ENCODE measurements at regions not wholly inside any gene's neighbourhood (a gene's known extent, or its start where the extent isn't known, plus 50 kb on each side); places are given as distances from the start of the nearest gene placed in this dataset.

DNA sequence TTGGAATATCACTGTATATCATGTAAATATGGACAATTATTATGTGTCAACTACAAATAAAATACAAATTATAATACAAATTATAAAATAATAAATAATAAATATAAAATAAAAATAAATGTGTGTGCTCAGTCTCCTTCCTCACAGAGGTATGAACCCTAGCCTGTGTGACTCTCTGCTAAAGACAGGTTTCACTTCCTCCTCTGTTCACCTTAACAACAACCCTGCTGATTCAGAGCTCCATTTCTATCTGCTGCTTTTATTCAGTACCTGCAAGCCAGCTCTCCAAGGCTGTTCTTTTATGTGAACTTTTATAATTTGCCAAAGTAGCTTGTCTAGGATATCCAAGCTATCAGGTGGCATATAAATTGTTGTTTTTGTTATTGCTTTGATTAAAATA lies 610.7 kb upstream of the GRM7 start:
- Histone ChIP-seq H3K27me3 (ENCODE audit: control insufficient read depth, insufficient read depth) (no peaks in the 10 kb centered on the region), H3K4me3 (ENCODE audit: low read length) (no peak overlapping the region), H3K27ac (ENCODE audit: low read length) (no peak overlapping the region), H3K9me3 (ENCODE audit: control insufficient read depth, low read length) (no peaks in the 10 kb centered on the region), H3K4me1 (ENCODE audit: control insufficient read depth, insufficient read depth, low read length) (no peaks in the 10 kb centered on the region)
- ATAC-seq (no peak), DNase-seq (no peak)
- intact Hi-C loops (cut with DNase I) = no loop called here

DNA sequence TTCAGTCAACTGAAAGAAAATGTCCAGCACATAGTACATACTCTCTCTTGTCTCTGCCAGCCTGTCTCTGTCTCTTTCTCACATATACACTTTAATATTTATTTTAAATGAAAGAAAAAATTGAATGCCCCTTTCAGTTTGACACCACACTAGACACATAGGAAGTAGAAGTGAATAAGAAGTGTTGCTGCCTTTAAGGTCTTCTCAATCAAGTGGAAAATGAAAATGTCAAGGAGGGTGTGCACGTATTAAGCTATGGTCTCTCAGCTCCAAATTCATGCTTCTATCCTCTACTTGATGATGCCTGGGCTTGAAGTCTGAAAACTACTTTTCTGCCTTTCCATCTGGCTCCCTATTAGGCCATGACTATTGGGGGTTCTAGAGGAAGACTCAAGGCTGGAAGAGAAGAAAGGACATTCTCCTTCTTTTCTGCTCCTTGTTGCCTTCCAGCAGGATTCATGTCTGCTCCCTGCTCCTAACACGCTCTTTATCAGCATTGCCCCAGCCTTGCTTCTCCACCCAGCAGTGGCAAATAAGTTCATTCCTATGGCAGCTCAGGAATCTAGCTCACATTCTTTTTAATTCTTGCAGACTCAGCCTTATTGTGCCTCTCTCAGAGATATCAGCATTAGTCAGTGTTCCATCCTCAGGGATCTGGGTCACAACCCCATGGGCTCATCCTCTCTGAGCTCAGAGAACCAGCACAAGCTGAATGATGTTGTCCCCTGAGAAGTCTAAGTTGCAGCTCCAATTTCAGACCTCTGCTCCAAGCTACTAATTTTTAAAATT lies 609.1 kb upstream of the GRM7 start:
- no peaks in the 10 kb centered on the region for H3K9me3 ChIP-seq (ENCODE audit: control insufficient read depth, low read length)
- 59% methylated on average over 2 of the region's 2 CpGs for WGBS
- H3K27me3 ChIP-seq (ENCODE audit: control insufficient read depth, insufficient read depth) = no peaks in the 10 kb centered on the region
- no peak overlapping the region for H3K27ac ChIP-seq (ENCODE audit: low read length)
- H3K4me1 ChIP-seq (ENCODE audit: control insufficient read depth, insufficient read depth, low read length) = no peaks in the 10 kb centered on the region
- intact Hi-C loops (cut with DNase I) = no loop called here
- no peak overlapping the region for H3K4me3 ChIP-seq (ENCODE audit: low read length)
- ATAC-seq (no peak), DNase-seq (no peak)

DNA sequence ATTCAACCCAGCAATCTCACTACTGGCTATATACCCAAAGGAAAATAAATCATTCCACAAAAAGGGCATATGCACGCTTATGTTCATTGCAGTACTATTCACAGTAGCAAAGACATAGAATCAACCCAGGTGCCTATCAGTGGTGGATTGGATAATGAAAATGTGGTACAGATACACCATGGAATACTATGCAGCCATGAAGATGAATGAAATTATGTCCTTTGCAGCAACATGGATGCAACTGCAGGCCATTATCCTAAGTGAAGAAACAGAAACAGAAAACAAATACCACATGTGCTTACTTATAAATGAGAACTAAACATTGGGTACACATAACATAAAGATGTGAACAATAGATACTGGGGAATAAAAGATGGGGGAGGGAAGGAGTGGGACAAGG lies 606.4 kb upstream of the GRM7 start:
- Histone ChIP-seq H3K4me1 (ENCODE audit: control insufficient read depth, insufficient read depth, low read length) (no peaks in the 10 kb centered on the region), H3K4me3 (ENCODE audit: low read length) (no peak overlapping the region), H3K27me3 (ENCODE audit: control insufficient read depth, insufficient read depth) (no peaks in the 10 kb centered on the region), H3K27ac (ENCODE audit: low read length) (no peak overlapping the region), H3K9me3 (ENCODE audit: control insufficient read depth, low read length) (no peaks in the 10 kb centered on the region)
- ATAC-seq (no peak), DNase-seq (no peak)
- intact Hi-C loops (cut with DNase I) = no loop called here
- 88% methylated on average over 1 of the region's 1 CpG for WGBS

DNA sequence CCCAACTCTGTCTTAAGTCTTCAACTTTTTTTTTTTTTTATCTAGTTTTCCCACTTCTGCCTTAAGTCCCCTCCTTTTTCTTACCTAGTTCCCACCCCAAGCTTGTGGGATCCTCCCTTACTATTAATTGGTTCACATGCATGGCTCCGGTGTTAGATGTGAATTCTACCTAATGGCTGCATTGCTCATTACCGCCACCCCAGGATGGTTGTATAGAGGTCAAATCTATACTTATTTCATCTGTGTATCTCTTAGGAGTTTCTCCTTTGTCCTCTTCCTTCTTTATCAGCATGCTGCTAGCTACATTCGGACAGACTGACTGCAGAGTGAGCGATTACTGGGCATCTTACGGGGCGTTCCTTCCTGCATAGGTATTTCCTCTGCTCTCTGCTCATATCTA lies 605.7 kb upstream of the GRM7 start:
- Histone ChIP-seq H3K4me1 (ENCODE audit: control insufficient read depth, insufficient read depth, low read length) (no peaks in the 10 kb centered on the region), H3K4me3 (ENCODE audit: low read length) (no peak overlapping the region), H3K27me3 (ENCODE audit: control insufficient read depth, insufficient read depth) (no peaks in the 10 kb centered on the region), H3K27ac (ENCODE audit: low read length) (no peak overlapping the region), H3K9me3 (ENCODE audit: control insufficient read depth, low read length) (no peaks in the 10 kb centered on the region)
- ATAC-seq (no peak), DNase-seq (no peak)
- intact Hi-C loops (cut with DNase I) = no loop called here
- 90% methylated on average over 6 of the region's 6 CpGs for WGBS

DNA sequence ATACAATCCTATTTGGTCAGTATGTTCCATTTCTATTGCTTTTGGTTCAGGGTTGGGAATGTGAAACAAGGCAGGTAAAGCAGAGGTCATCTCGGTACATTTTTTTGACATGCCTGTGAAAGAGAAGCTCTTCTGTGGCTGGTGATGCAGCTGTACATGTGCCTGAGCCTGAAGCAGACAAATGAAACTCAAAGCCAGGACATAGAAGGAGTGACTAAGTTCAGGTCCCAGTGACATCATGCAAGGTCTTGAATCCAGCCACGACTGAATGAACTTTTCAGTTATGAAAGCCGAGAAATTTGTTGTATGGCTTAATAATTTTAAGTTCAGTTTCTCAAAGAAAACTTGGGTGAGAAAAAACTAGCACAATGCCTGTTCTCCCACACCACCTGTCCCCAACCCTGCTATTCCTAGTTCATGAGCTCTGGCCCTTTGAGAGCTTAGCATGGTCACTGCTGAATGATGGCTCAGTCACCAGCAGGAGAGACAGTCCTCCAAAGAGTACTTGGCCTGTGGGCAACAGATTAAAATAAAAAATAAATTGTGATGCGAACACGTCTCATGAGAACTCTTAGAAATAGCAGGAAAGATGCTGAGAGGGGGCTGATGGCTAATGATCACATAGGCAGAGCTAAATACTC lies 600.2 kb upstream of the GRM7 start:
- Histone ChIP-seq H3K27ac (ENCODE audit: low read length) (no peak overlapping the region), H3K27me3 (ENCODE audit: control insufficient read depth, insufficient read depth) (no peaks in the 10 kb centered on the region), H3K4me1 (ENCODE audit: control insufficient read depth, insufficient read depth, low read length) (no peaks in the 10 kb centered on the region), H3K9me3 (ENCODE audit: control insufficient read depth, low read length) (no peaks in the 10 kb centered on the region), H3K4me3 (ENCODE audit: low read length) (no peak overlapping the region)
- intact Hi-C loops (cut with DNase I) = no loop called here
- WGBS = 77% methylated on average over 5 of the region's 5 CpGs
- no peak for ATAC-seq
- no peak for DNase-seq

DNA sequence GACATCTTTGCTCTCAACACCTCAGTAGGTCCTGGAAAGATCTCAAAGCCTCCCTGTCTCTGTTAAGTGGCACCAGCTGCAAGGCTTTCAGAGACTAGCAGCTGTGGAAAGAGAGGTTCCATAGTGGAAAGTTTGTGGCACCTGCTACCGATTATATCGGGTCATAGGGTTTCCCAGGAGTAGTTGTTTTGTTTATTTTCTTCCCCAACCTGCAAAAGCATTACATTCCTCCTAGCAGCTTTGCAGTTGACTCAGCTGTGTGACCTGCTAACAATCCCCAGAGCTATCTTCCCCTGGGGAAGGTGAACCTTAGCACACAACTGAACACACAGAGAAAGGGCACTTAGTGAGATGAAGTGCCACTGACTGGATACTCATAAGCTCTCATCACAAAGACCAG lies 598.9 kb upstream of the GRM7 start:
- no peaks in the 10 kb centered on the region for H3K4me1 ChIP-seq (ENCODE audit: control insufficient read depth, insufficient read depth, low read length)
- no peak overlapping the region for H3K4me3 ChIP-seq (ENCODE audit: low read length)
- no peak for ATAC-seq
- no peaks in the 10 kb centered on the region for H3K27me3 ChIP-seq (ENCODE audit: control insufficient read depth, insufficient read depth)
- no peaks in the 10 kb centered on the region for H3K9me3 ChIP-seq (ENCODE audit: control insufficient read depth, low read length)
- WGBS = 60% methylated on average over 2 of the region's 2 CpGs
- no peak for DNase-seq
- no peak overlapping the region for H3K27ac ChIP-seq (ENCODE audit: low read length)
- intact Hi-C loops (cut with DNase I) = no loop called here

DNA sequence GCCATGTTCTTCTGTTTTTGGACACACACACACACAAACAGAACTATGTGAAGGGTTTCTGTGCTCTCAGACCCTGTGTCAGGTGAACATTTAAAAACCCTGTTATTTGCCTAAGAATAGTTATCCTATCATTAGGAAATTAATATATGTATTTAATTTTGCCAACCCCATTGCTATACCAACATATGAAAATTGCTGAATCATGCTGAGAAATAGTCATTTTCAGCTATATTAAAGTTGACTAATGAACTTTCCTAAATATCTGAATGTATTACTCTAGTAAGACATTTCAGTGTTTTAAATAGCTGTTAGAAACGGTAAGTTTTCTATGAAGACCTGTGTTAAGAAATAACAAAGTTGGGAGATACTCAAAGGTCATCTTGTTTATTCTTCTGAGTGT lies 596.9 kb upstream of the GRM7 start:
- no peak overlapping the region for H3K27ac ChIP-seq (ENCODE audit: low read length)
- no peaks in the 10 kb centered on the region for H3K27me3 ChIP-seq (ENCODE audit: control insufficient read depth, insufficient read depth)
- 77% methylated on average over 1 of the region's 1 CpG for WGBS
- ATAC-seq = no peak
- H3K9me3 ChIP-seq (ENCODE audit: control insufficient read depth, low read length) = no peaks in the 10 kb centered on the region
- no peak overlapping the region for H3K4me3 ChIP-seq (ENCODE audit: low read length)
- H3K4me1 ChIP-seq (ENCODE audit: control insufficient read depth, insufficient read depth, low read length) = no peaks in the 10 kb centered on the region
- no peak for DNase-seq
- intact Hi-C loops (cut with DNase I) = no loop called here

DNA sequence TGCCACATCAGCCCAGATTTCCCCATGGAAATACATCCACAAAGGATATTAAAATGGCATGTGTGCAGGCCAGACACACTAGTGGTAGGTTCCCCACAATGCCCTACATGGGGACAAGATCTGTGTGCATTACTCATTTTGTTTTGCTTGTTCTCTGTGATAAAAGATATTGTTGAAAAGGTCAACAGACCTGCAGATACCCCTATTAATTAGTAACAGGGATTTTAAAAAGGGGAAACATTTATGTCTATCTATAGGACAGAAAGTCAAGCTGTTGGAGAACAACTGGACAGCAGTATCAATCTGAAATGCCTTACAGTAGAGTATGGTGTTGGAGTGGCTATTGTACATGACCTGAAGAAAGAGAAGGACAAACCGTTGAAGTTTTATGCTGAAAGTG lies 596.0 kb upstream of the GRM7 start:
- DNase-seq (no peak), ATAC-seq (no peak)
- H3K27ac ChIP-seq (ENCODE audit: low read length) = no peak overlapping the region
- no peak overlapping the region for H3K4me3 ChIP-seq (ENCODE audit: low read length)
- H3K9me3 ChIP-seq (ENCODE audit: control insufficient read depth, low read length) = no peaks in the 10 kb centered on the region
- no peaks in the 10 kb centered on the region for H3K4me1 ChIP-seq (ENCODE audit: control insufficient read depth, insufficient read depth, low read length)
- intact Hi-C loops (cut with DNase I) = no loop called here
- WGBS = 59% methylated on average over 1 of the region's 1 CpG
- no peaks in the 10 kb centered on the region for H3K27me3 ChIP-seq (ENCODE audit: control insufficient read depth, insufficient read depth)

DNA sequence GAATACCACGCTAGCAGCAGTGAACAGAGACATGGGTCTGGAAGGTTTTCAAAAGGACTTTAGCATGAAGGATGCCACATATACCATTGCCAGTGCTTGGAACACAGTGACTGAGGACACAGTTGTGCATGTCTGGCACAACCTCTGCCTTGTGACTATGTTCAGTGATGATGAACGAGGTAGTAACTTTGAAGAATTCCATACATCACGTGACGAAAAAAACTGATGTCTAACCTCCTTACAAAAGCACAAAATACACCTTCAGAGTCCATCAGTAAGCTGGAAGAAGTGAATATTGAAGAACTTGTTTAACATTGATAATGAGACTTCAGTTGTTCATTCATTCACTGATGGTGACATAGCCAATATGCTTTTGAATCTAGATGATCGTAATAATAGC lies 594.8 kb upstream of the GRM7 start:
- Histone ChIP-seq H3K9me3 (ENCODE audit: control insufficient read depth, low read length) (no peaks in the 10 kb centered on the region), H3K27ac (ENCODE audit: low read length) (no peak overlapping the region), H3K4me1 (ENCODE audit: control insufficient read depth, insufficient read depth, low read length) (no peaks in the 10 kb centered on the region), H3K27me3 (ENCODE audit: control insufficient read depth, insufficient read depth) (no peaks in the 10 kb centered on the region), H3K4me3 (ENCODE audit: low read length) (no peak overlapping the region)
- 69% methylated on average over 5 of the region's 5 CpGs for WGBS
- intact Hi-C loops (cut with DNase I) = no loop called here
- DNase-seq (no peak), ATAC-seq (no peak)

DNA sequence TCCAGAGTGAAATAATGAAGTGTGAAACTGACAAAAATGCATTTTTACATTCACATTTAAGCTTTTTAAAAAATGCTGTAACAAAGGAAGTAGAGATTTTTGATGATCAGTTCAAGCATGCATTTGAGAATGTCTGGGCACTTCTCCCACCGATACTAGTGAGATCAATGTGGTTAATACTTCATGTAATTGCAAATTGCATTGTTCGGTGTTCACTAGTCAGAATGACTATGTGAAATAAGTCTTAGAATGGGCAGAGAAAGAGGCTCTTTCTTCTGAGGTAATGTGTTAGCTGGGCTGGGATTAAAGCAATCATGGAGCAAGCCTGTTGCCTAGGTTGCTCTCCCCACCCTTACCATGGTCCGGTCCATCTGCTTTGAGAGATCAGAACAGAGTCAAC lies 587.0 kb upstream of the GRM7 start:
- H3K27me3 ChIP-seq (ENCODE audit: control insufficient read depth, insufficient read depth) = no peaks in the 10 kb centered on the region
- ATAC-seq (no peak), DNase-seq (no peak)
- no peaks in the 10 kb centered on the region for H3K4me1 ChIP-seq (ENCODE audit: control insufficient read depth, insufficient read depth, low read length)
- WGBS = 74% methylated on average over 3 of the region's 3 CpGs
- intact Hi-C loops (cut with DNase I) = no loop called here
- H3K27ac ChIP-seq (ENCODE audit: low read length) = no peak overlapping the region
- H3K9me3 ChIP-seq (ENCODE audit: control insufficient read depth, low read length) = no peaks in the 10 kb centered on the region
- H3K4me3 ChIP-seq (ENCODE audit: low read length) = no peak overlapping the region

DNA sequence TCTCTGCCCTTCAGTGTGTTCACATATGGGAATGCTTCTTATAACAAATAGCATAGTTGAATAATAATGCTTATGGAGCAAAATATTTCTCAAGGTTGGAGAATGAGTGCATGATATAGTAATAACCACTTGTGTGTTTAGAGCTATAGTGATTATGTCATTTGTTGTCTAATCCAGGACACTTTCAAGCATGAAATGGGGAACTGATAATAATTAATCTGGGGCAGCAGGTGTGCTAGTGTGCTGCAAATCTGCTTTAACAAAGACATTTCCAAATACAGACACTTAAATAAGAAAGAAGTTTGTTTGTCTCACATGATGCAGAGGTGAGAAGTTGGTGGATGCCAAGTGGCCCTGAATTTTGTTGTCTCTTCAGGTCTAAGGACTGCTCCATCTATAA lies 579.3 kb upstream of the GRM7 start:
- DNase-seq (no peak), ATAC-seq (no peak)
- intact Hi-C loops (cut with DNase I) = no loop called here
- no peaks in the 10 kb centered on the region for H3K4me1 ChIP-seq (ENCODE audit: control insufficient read depth, insufficient read depth, low read length)
- no peaks in the 10 kb centered on the region for H3K27me3 ChIP-seq (ENCODE audit: control insufficient read depth, insufficient read depth)
- H3K9me3 ChIP-seq (ENCODE audit: control insufficient read depth, low read length) = no peaks in the 10 kb centered on the region
- no peak overlapping the region for H3K4me3 ChIP-seq (ENCODE audit: low read length)
- H3K27ac ChIP-seq (ENCODE audit: low read length) = no peak overlapping the region

DNA sequence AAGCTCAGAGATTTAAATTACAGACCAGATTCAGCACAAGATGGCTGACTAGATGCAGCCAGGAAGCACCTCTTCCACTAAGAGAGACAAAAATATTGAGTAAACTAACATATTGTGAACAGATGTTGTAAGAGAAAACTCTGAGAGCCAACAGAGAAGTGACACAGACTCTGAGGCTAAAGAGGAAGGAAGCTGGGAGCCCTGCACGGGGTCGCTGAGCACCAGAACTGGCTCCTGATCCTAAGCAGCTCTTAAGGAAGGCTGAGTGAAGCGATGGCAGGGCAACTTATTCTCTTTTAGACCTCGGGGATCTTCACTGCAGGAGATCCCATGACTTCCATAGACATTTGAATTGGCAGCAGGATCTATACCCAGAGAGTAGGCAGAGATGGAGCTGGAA lies 578.0 kb upstream of the GRM7 start:
- DNase-seq (peak in 2 of 3 donors; percentile 14 to 37), ATAC-seq (no peak)
- intact Hi-C loops (cut with DNase I) = no loop called here
- H3K9me3 ChIP-seq (ENCODE audit: control insufficient read depth, low read length) = no peaks in the 10 kb centered on the region
- 61% methylated on average over 4 of the region's 4 CpGs for WGBS
- no peak overlapping the region for H3K27ac ChIP-seq (ENCODE audit: low read length)
- no peaks in the 10 kb centered on the region for H3K4me1 ChIP-seq (ENCODE audit: control insufficient read depth, insufficient read depth, low read length)
- H3K27me3 ChIP-seq (ENCODE audit: control insufficient read depth, insufficient read depth) = no peaks in the 10 kb centered on the region
- H3K4me3 ChIP-seq (ENCODE audit: low read length) = no peak overlapping the region

Measured in right cardiac atrium (tissue), 5 donors.